NCI-H2227 treated with DMSO at 0.1 percent for 48 hours (cell line): ENCODE measurements at regions not wholly inside any gene's neighbourhood (a gene's known extent, or its start where the extent isn't known, plus 50 kb on each side); places are given as distances from the start of the nearest gene placed in this dataset.

ENCODE experiments used
- DNase-seq: peaks from one replicate; lab custom pipeline; 2025; lab: John Stamatoyannopoulos, UW

GRCh38 chr14:24693353-24693737 lies 59.4 kb upstream of the GZMB start:
- no peak for DNase-seq

GRCh38 chr14:24692382-24693352 lies 58.7 kb upstream of the GZMB start:
- DNase-seq: no peak

GRCh38 chr14:24690492-24690891 lies 56.5 kb upstream of the GZMB start:
- no peak for DNase-seq

- no peak for DNase-seq
Measured at GRCh38 chr14:24688030-24688658, 54.2 kb upstream of the GZMB start.
